ENCODE measurements at regions not wholly inside any gene's neighbourhood (a gene's known extent, or its start where the extent isn't known, plus 50 kb on each side); places are given as distances from the start of the nearest gene placed in this dataset.

- no peak overlapping the region for H3K56ac ChIP-seq (replicated peaks; ENCODE audit: insufficient read length, low read depth, low read length)
- H3K79me1 ChIP-seq (ENCODE audit: low read depth, low read length): no peaks in the 10 kb centered on the region
- H3K27ac ChIP-seq (ENCODE audit: low read depth, low read length): no peak overlapping the region
- no peak overlapping the region for H2AK5ac ChIP-seq (ENCODE audit: low read depth, low read length)
- no peak overlapping the region for H3K18ac ChIP-seq (ENCODE audit: extremely low read depth, low read length)
- no peak overlapping the region for H2BK20ac ChIP-seq (ENCODE audit: low read length)
- H3K27me3 ChIP-seq (replicated peaks in 1 of 4; ENCODE audit: control insufficient read depth in 3 of 4, extremely low read depth in 1 of 4, insufficient read depth in 3 of 4, low read length in 3 of 4): peaks cover 0 to 6% (median 0%) of the 10 kb centered on the region in 4 experiments; a peak in 4 of 7 replicates
- WGBS, 2 experiments (ENCODE audit: extremely low coverage in 1 of 2, insufficient coverage in 1 of 2, insufficient read length in 1 of 2, insufficient replicate concordance in 2 of 2, low coverage in 1 of 2, low lambda C conversion rate in 2 of 2, missing lambda C conversion rate in 1 of 2): 100% methylated on average over 1 of the region's 1 CpG; no CpG with 5 or more reads in 1 of the 2 experiments
- no peak overlapping the region for H2BK12ac ChIP-seq (ENCODE audit: low read depth, low read length)
- H2BK120ac ChIP-seq (replicated peaks; ENCODE audit: low read depth, low read length): no peak overlapping the region
- H3K36me3 ChIP-seq (ENCODE audit: control insufficient read depth in 2 of 4, insufficient read depth in 4 of 4, low read length in 3 of 4): no peaks in the 10 kb centered on the region
- H3K9me3 ChIP-seq (ENCODE audit: insufficient read depth in 2 of 2, low read depth in 1 of 2, low read length in 1 of 2): no peaks in the 10 kb centered on the region
- H3K4me2 ChIP-seq (ENCODE audit: insufficient read depth in 1 of 2, low read depth in 2 of 2, low read length in 2 of 2): no peak overlapping the region
- CTCF ChIA-PET (ENCODE audit: partially characterized antibody): no interaction called here
- no peak overlapping the region for H2BK5ac ChIP-seq (ENCODE audit: low read depth, low read length)
- H2BK15ac ChIP-seq (ENCODE audit: low read length): no peak overlapping the region
- POLR2A ChIA-PET (ENCODE audit: partially characterized antibody): no interaction called here
- no peak overlapping the region for H4K8ac ChIP-seq (ENCODE audit: extremely low read depth, insufficient read depth, low read length)
- H4K20me1 ChIP-seq (replicated peaks in 1 of 2; ENCODE audit: control insufficient read depth in 1 of 2, insufficient read depth in 2 of 2, low read length in 2 of 2): no peaks in the 10 kb centered on the region
- no peaks in the 10 kb centered on the region for H3K79me2 ChIP-seq (ENCODE audit: control insufficient read depth in 1 of 2, insufficient read depth in 2 of 2, low read length in 2 of 2)
- H2AFZ ChIP-seq (ENCODE audit: low read length): no peak overlapping the region
- H3K4ac ChIP-seq (replicated peaks; ENCODE audit: insufficient read length, low read depth, low read length): no peak overlapping the region
- no peak overlapping the region for H3K4me3 ChIP-seq (ENCODE audit: extremely low read depth in 1 of 4, insufficient read depth in 2 of 4, low read depth in 3 of 4, low read length in 4 of 4)
- DNase-seq (ENCODE audit: low read depth in 1 of 2, low spot score in 2 of 2) (no peak), FAIRE-seq (no peak)
- no peak overlapping the region for H4K91ac ChIP-seq (replicated peaks; ENCODE audit: insufficient read length, low read length)
- H3K9ac ChIP-seq (replicated peaks in 1 of 4; ENCODE audit: extremely low read depth in 1 of 4, low read depth in 3 of 4, low read length in 3 of 4): no peak overlapping the region
- peaks cover 5 to 12% (median 9%) of the 10 kb centered on the region in 4 experiments for H3K4me1 ChIP-seq (replicated peaks in 1 of 4; ENCODE audit: control insufficient read depth in 3 of 4, insufficient read depth in 4 of 4, low read length in 3 of 4)
- H3K23ac ChIP-seq (ENCODE audit: insufficient read length): no peak overlapping the region
- no peak overlapping the region for H4K5ac ChIP-seq (ENCODE audit: insufficient read length, low read depth, low read length)
- H3K23me2 ChIP-seq (ENCODE audit: low read depth, low read length): no peaks in the 10 kb centered on the region
- no peak overlapping the region for H3K14ac ChIP-seq (ENCODE audit: insufficient read length)
- TF ChIP-seq E2F6 (IDR thresholded peaks at IDR 0.05) (no peak), EZH2 (IDR thresholded peaks at IDR 0.05; ENCODE audit: low read depth, low read length, severe bottlenecking) (no peak), SIN3A (conservative IDR thresholded peaks at IDR 0.05 in 1 of 2, IDR thresholded peaks at IDR 0.05 in 1 of 2; ENCODE audit: low read depth in 1 of 2, low read length in 2 of 2) (no peak), BRCA1 (IDR thresholded peaks at IDR 0.05; ENCODE audit: low read depth, low read length) (no peak), CTCF (IDR thresholded peaks at IDR 0.05; ENCODE audit: control extremely low read depth in 1 of 3, insufficient read depth in 1 of 3, low read depth in 1 of 3, low read length in 3 of 3) (no peak), ASH2L (IDR thresholded peaks at IDR 0.05; ENCODE audit: low read length) (no peak), JUND (IDR thresholded peaks at IDR 0.05; ENCODE audit: low read length) (no peak), ATF2 (IDR thresholded peaks at IDR 0.05; ENCODE audit: low read length) (no peak), POU5F1 (IDR thresholded peaks at IDR 0.05; ENCODE audit: low read depth, low read length) (no peak), SP2 (IDR thresholded peaks at IDR 0.05; ENCODE audit: low read length) (no peak)
Observed at GRCh38 chr2:126952216-126952615, 53.5 kb downstream of the TEX51 start.

All from H1 (cell line).